ENCODE measurements at regions not wholly inside any gene's neighbourhood (a gene's known extent, or its start where the extent isn't known, plus 50 kb on each side); places are given as distances from the start of the nearest gene placed in this dataset.

GRCh38 chr2:133818661-133819060 lies 250.4 kb upstream of the NCKAP5 start:
- no peak for TF ChIP-seq ISL1 (CRISPR knock-in tag; IDR thresholded peaks at IDR 0.05)
- TF ChIP-seq ZFP3 (CRISPR knock-in tag; IDR thresholded peaks at IDR 0.05) = no peak
- TF ChIP-seq, protein P1, sequence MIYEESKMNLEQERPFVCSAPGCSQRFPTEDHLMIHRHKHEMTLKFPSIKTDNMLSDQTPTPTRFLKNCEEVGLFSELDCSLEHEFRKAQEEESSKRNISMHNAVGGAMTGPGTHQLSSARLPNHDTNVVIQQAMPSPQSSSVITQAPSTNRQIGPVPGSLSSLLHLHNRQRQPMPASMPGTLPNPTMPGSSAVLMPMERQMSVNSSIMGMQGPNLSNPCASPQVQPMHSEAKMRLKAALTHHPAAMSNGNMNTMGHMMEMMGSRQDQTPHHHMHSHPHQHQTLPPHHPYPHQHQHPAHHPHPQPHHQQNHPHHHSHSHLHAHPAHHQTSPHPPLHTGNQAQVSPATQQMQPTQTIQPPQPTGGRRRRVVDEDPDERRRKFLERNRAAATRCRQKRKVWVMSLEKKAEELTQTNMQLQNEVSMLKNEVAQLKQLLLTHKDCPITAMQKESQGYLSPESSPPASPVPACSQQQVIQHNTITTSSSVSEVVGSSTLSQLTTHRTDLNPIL (CRISPR knock-in tag; IDR thresholded peaks at IDR 0.05; ENCODE audit: low read depth) = no peak
- TF ChIP-seq, protein P2, sequence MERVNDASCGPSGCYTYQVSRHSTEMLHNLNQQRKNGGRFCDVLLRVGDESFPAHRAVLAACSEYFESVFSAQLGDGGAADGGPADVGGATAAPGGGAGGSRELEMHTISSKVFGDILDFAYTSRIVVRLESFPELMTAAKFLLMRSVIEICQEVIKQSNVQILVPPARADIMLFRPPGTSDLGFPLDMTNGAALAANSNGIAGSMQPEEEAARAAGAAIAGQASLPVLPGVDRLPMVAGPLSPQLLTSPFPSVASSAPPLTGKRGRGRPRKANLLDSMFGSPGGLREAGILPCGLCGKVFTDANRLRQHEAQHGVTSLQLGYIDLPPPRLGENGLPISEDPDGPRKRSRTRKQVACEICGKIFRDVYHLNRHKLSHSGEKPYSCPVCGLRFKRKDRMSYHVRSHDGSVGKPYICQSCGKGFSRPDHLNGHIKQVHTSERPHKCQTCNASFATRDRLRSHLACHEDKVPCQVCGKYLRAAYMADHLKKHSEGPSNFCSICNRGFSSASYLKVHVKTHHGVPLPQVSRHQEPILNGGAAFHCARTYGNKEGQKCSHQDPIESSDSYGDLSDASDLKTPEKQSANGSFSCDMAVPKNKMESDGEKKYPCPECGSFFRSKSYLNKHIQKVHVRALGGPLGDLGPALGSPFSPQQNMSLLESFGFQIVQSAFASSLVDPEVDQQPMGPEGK (CRISPR knock-in tag; IDR thresholded peaks at IDR 0.05; ENCODE audit: borderline replicate concordance) = no peak
- no peak for TF ChIP-seq CSDC2 (CRISPR knock-in tag; IDR thresholded peaks at IDR 0.05)
- no peak for TF ChIP-seq ZNF70 (CRISPR knock-in tag; IDR thresholded peaks at IDR 0.05)
- TF ChIP-seq, protein P3, sequence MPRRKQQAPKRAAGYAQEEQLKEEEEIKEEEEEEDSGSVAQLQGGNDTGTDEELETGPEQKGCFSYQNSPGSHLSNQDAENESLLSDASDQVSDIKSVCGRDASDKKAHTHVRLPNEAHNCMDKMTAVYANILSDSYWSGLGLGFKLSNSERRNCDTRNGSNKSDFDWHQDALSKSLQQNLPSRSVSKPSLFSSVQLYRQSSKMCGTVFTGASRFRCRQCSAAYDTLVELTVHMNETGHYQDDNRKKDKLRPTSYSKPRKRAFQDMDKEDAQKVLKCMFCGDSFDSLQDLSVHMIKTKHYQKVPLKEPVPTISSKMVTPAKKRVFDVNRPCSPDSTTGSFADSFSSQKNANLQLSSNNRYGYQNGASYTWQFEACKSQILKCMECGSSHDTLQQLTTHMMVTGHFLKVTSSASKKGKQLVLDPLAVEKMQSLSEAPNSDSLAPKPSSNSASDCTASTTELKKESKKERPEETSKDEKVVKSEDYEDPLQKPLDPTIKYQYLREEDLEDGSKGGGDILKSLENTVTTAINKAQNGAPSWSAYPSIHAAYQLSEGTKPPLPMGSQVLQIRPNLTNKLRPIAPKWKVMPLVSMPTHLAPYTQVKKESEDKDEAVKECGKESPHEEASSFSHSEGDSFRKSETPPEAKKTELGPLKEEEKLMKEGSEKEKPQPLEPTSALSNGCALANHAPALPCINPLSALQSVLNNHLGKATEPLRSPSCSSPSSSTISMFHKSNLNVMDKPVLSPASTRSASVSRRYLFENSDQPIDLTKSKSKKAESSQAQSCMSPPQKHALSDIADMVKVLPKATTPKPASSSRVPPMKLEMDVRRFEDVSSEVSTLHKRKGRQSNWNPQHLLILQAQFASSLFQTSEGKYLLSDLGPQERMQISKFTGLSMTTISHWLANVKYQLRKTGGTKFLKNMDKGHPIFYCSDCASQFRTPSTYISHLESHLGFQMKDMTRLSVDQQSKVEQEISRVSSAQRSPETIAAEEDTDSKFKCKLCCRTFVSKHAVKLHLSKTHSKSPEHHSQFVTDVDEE (CRISPR knock-in tag; IDR thresholded peaks at IDR 0.05) = no peak
- TF ChIP-seq RARB (CRISPR knock-in tag; IDR thresholded peaks at IDR 0.05) = no peak
- no peak for TF ChIP-seq ZNF565 (CRISPR knock-in tag; conservative IDR thresholded peaks at IDR 0.05; ENCODE audit: low read depth)
- no peak for TF ChIP-seq BACH2 (CRISPR knock-in tag; IDR thresholded peaks at IDR 0.05; ENCODE audit: borderline replicate concordance)
- ATAC-seq = no peak

GRCh38 chr2:133819906-133820305 lies 251.6 kb upstream of the NCKAP5 start:
- no peak for TF ChIP-seq SNAI2 (CRISPR knock-in tag; IDR thresholded peaks at IDR 0.05)
- ATAC-seq = no peak

DNA sequence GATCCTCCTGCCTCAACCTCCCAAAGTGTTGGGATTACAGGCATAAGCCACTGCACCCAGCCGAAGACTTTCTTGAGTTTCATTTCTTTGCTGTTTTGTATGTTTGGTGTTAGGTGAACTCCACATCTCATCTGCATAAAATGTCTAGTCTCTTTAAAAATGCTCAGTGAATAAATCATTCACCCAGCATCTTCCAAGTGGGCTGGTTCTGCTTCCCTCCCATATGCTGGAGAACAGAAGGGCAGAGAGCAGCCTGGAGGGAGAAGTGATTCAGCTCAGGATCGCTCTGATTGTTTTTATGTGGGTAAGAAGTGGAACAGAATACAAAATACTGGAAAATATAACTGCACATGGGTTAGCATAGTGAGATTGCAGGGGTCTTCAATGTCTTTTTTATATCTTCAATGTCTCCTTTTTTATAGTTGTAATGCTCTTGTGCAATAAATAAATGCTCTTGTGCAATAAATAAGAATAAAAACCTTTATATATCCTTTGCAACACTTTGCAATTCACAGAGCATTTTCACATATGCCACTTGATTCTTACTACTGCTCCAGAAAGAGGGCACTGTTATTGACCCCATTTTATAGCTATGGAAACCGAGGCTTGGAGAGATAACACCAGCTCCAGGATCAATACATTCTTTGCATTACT lies 253.0 kb upstream of the NCKAP5 start:
- no peak for ATAC-seq
- TF ChIP-seq ZNF565 (CRISPR knock-in tag; conservative IDR thresholded peaks at IDR 0.05; ENCODE audit: low read depth) (no peak), CSRNP3 (CRISPR knock-in tag; IDR thresholded peaks at IDR 0.05) (no peak), ZFP30 (CRISPR knock-in tag; IDR thresholded peaks at IDR 0.05) (no peak), TCF4 (CRISPR knock-in tag; IDR thresholded peaks at IDR 0.05; ENCODE audit: borderline replicate concordance) (no peak), ZNF70 (CRISPR knock-in tag; IDR thresholded peaks at IDR 0.05) (no peak), CSDC2 (CRISPR knock-in tag; IDR thresholded peaks at IDR 0.05) (no peak), PPARA (CRISPR knock-in tag; IDR thresholded peaks at IDR 0.05; ENCODE audit: borderline replicate concordance) (no peak), GLIS3 (CRISPR knock-in tag; IDR thresholded peaks at IDR 0.05) (no peak), ISL1 (CRISPR knock-in tag; IDR thresholded peaks at IDR 0.05) (no peak), BACH2 (CRISPR knock-in tag; IDR thresholded peaks at IDR 0.05; ENCODE audit: borderline replicate concordance) (no peak), OSR1 (CRISPR knock-in tag; IDR thresholded peaks at IDR 0.05) (no peak), ZC3H10 (CRISPR knock-in tag; IDR thresholded peaks at IDR 0.05) (no peak), ZFP3 (CRISPR knock-in tag; IDR thresholded peaks at IDR 0.05) (no peak), ESRRG (CRISPR knock-in tag; IDR thresholded peaks at IDR 0.05) (no peak), SNAI2 (CRISPR knock-in tag; IDR thresholded peaks at IDR 0.05) (no peak), POU6F1 (CRISPR knock-in tag; IDR thresholded peaks at IDR 0.05; ENCODE audit: borderline replicate concordance, low read depth) (no peak)
- TF ChIP-seq, protein P2 (CRISPR knock-in tag; IDR thresholded peaks at IDR 0.05; ENCODE audit: borderline replicate concordance) = no peak

All from SK-N-SH treated with all-trans-retinoic acid at 6 μM for 48 hours (cell line).